ENCODE measurements at regions not wholly inside any gene's neighbourhood (a gene's known extent, or its start where the extent isn't known, plus 50 kb on each side); places are given as distances from the start of the nearest gene placed in this dataset.

DNA sequence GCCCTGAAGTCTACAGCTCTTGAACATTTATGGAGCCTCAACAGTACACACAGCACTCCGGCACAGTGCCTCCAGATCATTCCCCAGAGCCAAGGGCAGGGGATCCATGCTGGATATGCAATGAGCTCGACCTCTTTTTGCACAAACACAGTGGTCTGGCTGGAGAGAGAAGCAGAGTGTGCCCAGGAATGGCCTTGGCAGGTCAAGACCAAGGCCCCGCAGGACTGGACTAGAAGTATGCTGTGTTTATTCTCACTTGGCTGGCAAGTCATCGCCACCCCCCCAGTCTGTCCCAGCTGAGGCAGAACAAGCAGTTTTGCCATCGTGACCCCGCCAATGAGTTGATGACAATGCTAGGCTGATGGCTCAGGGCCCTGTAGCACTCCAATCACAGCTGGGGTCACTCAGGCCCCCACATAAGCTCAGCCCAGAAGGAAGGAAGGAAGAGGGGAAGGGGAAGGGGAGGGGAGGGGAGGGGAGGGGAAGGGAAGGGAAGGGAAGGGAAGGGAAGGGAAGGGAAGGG, 212.1 kb downstream of the TTC32 start:
- TF ChIP-seq CTCF (IDR thresholded peaks at IDR 0.05) (no peak), EP300 (IDR thresholded peaks at IDR 0.05) (no peak), POLR2A (IDR thresholded peaks at IDR 0.05) (no peak), POLR2AphosphoS5 (IDR thresholded peaks at IDR 0.05) (no peak)

Data from upper lobe of left lung (tissue), 4 donors.